OCI-LY7 (cell line): ENCODE measurements at regions not wholly inside any gene's neighbourhood (a gene's known extent, or its start where the extent isn't known, plus 50 kb on each side); places are given as distances from the start of the nearest gene placed in this dataset.

Experiments
- BruUV-seq: library from RNA; stranded (reverse); fragments of 400-500 nt; replicated peaks from 2 replicates; lab custom pipeline; 2021; lab: Mats Ljungman, UMichigan
- CTCF ChIA-PET: fragments of 300-600 bp; sonication (Branson Sonifier 250); formaldehyde crosslinking; loops from one replicate; lab custom pipeline; 2022; ENCODE audit warnings: antibody characterized with exemption; ENCODE audit not compliant: unreplicated experiment; lab: Charles Lee
- POLR2A ChIA-PET: fragments of 300-600 bp; sonication (Branson Sonifier 250); formaldehyde crosslinking; loops from one replicate; lab custom pipeline; 2022; ENCODE audit warnings: antibody characterized with exemption; lab: Charles Lee
- DNase-seq: peaks from one replicate; pipeline ENCODE4 v3.0.0-alpha.2; 2015; ENCODE audit warnings: low spot score
- H2AFZ ChIP-seq: fragments of 200-600 bp; sonication (generic), shearing (Covaris generic); 2 replicates; pipeline ENCODE4 v1.6.1; 2014; ENCODE audit warnings: mild to moderate bottlenecking, antibody characterized with exemption, low read length, moderate library complexity
- H3K27ac ChIP-seq: fragments of 200-600 bp; sonication (generic); 2 replicates; pipeline ENCODE4 v1.5.1; 2014; ENCODE audit warnings: mixed run types, low read depth, mild to moderate bottlenecking, moderate library complexity, low read length, inconsistent platforms; ENCODE audit not compliant: poor library complexity, severe bottlenecking
- H3K36me3 ChIP-seq: fragments of 200-600 bp; sonication (generic); 2 replicates; pipeline ENCODE4 v1.6.1; 2014; ENCODE audit warnings: mild to moderate bottlenecking, antibody characterized with exemption, low read length, moderate library complexity, mixed read lengths; ENCODE audit not compliant: insufficient read depth
- H3K4me1 ChIP-seq: fragments of 200-600 bp; sonication (generic); 2 replicates; pipeline ENCODE4 v1.5.1; 2014; ENCODE audit warnings: mild to moderate bottlenecking, low read length; ENCODE audit not compliant: insufficient read depth, poor library complexity, severe bottlenecking
- H3K4me2 ChIP-seq: fragments of 200-600 bp; sonication (generic); 2 replicates; pipeline ENCODE4 v1.6.1; 2014; ENCODE audit warnings: mild to moderate bottlenecking, low read length
- H3K4me3 ChIP-seq: fragments of 200-600 bp; sonication (generic); 2 replicates; pipeline ENCODE4 v1.5.1; 2014; ENCODE audit warnings: mild to moderate bottlenecking, low read depth, low read length; ENCODE audit not compliant: poor library complexity, severe bottlenecking
- H3K79me2 ChIP-seq: fragments of 200-600 bp; sonication (generic); 2 replicates; pipeline ENCODE4 v1.6.1; 2016; ENCODE audit warnings: low read depth, mild to moderate bottlenecking, low read length, moderate library complexity, mixed read lengths; ENCODE audit not compliant: insufficient read depth
- H3K9me2 ChIP-seq: fragments of 200-600 bp; sonication (generic); 2 replicates; pipeline ENCODE4 v1.6.1; 2016; ENCODE audit warnings: mild to moderate bottlenecking, low read length, mixed read lengths; ENCODE audit not compliant: insufficient read depth
- H3K9me3 ChIP-seq: fragments of 200-600 bp; sonication (generic); 2 replicates; pipeline ENCODE4 v1.6.1; 2014; ENCODE audit warnings: mild to moderate bottlenecking, mixed run types, low read length, mixed read lengths
- H4K20me1 ChIP-seq: fragments of 200-600 bp; sonication (generic); 2 replicates; pipeline ENCODE4 v1.6.1; 2014; ENCODE audit warnings: mild to moderate bottlenecking, antibody characterized with exemption, low read length, moderate library complexity, mixed read lengths; ENCODE audit not compliant: insufficient read depth
- EZH2phosphoT487 ChIP-seq: fragments of 200-600 bp; sonication (generic); IDR thresholded peaks from 2 replicates; pipeline ENCODE4 v1.6.1; 2018; ENCODE audit warnings: low read depth, borderline replicate concordance, mild to moderate bottlenecking, mixed run types, antibody characterized with exemption, low read length, moderate library complexity, mixed read lengths
- intact Hi-C: fragments of 100-400 bp; cut with micrococcal nuclease; formaldehyde crosslinking; loops from one replicate; pipeline ENCODE4 v1.10.0; 2022; ENCODE audit not compliant: unreplicated experiment
- TF ChIP-seq, protein P1 (sequence below): fragments of 200-600 bp; sonication (generic); conservative IDR thresholded peaks from 2 replicates; pipeline ENCODE4 v1.5.1; 2014; ENCODE audit warnings: mild to moderate bottlenecking, antibody characterized with exemption, low read length, moderate library complexity, mixed read lengths

GRCh38 chr5:96148376-96148775 lies 186.7 kb upstream of the ELL2 start:
- ChIA-PET CTCF (no interaction called here), POLR2A (interaction anchor here (1.0 kb wide), 1 partner anchor 11 kb away, joined by 3 read pairs; no protein-coding TSS in a partner anchor)
- TF ChIP-seq, protein P1, sequence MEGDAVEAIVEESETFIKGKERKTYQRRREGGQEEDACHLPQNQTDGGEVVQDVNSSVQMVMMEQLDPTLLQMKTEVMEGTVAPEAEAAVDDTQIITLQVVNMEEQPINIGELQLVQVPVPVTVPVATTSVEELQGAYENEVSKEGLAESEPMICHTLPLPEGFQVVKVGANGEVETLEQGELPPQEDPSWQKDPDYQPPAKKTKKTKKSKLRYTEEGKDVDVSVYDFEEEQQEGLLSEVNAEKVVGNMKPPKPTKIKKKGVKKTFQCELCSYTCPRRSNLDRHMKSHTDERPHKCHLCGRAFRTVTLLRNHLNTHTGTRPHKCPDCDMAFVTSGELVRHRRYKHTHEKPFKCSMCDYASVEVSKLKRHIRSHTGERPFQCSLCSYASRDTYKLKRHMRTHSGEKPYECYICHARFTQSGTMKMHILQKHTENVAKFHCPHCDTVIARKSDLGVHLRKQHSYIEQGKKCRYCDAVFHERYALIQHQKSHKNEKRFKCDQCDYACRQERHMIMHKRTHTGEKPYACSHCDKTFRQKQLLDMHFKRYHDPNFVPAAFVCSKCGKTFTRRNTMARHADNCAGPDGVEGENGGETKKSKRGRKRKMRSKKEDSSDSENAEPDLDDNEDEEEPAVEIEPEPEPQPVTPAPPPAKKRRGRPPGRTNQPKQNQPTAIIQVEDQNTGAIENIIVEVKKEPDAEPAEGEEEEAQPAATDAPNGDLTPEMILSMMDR, result no peak
- no peak for TF ChIP-seq EZH2phosphoT487

DNA sequence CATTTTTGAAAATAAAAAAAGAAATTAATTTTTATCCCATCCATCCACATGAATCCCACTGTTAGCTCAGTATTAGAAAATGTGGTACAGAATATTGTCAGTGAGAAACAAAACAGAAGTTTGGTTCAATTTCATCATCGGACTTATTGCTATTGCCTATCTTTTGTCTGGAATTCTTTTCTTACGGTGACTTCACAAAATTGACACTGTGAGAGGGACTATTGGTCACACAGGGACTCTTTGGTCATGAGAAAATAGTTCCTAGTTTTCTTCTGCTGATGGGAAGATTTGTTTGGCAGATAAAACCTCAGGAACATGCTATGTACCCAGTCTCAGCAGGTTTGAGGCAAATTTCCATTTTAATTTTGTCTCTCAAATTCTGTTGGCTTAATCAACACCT lies 186.2 kb upstream of the ELL2 start:
- ChIA-PET POLR2A (interaction anchor here (1.0 kb wide), 1 partner anchor 11 kb away, joined by 3 read pairs; no protein-coding TSS in a partner anchor), CTCF (no interaction called here)
- Histone ChIP-seq H3K4me2 (no peak overlapping the region), H4K20me1 (no peaks in the 10 kb centered on the region), H3K9me3 (no peaks in the 10 kb centered on the region), H3K4me3 (no peak overlapping the region), H2AFZ (no peak overlapping the region), H3K79me2 (no peaks in the 10 kb centered on the region), H3K9me2 (no peaks in the 10 kb centered on the region), H3K36me3 (no peaks in the 10 kb centered on the region), H3K4me1 (no peaks in the 10 kb centered on the region), H3K27ac (no peak overlapping the region)
- DNase-seq, result no peak
- intact Hi-C loops, result no loop called here
- TF ChIP-seq, protein P1, result no peak
- TF ChIP-seq EZH2phosphoT487, result no peak
- BruUV-seq, result no TSS peak

More at GRCh38 chr5:96148376-96148775, 186.7 kb upstream of the ELL2 start:
- Histone ChIP-seq H2AFZ (no peak overlapping the region), H4K20me1 (no peaks in the 10 kb centered on the region), H3K9me3 (no peaks in the 10 kb centered on the region), H3K79me2 (no peaks in the 10 kb centered on the region), H3K4me1 (no peaks in the 10 kb centered on the region), H3K36me3 (no peaks in the 10 kb centered on the region), H3K27ac (no peak overlapping the region), H3K4me3 (no peak overlapping the region), H3K9me2 (no peaks in the 10 kb centered on the region), H3K4me2 (no peak overlapping the region)
- BruUV-seq, result no TSS peak
- intact Hi-C loops, result no loop called here
- no peak for DNase-seq

- no peak for TF ChIP-seq EZH2phosphoT487
- TF ChIP-seq, protein P1, result no peak
- intact Hi-C loops, result no loop called here
- Histone ChIP-seq H3K27ac (no peak overlapping the region), H3K4me2 (no peak overlapping the region), H3K4me3 (no peak overlapping the region), H3K79me2 (no peaks in the 10 kb centered on the region), H4K20me1 (no peaks in the 10 kb centered on the region), H3K9me3 (no peaks in the 10 kb centered on the region), H3K36me3 (no peaks in the 10 kb centered on the region), H3K4me1 (no peaks in the 10 kb centered on the region), H2AFZ (peak overlapping the region; percentile 71; the same call in 1 of the 2 replicates), H3K9me2 (no peaks in the 10 kb centered on the region)
- POLR2A ChIA-PET, result interaction anchor here (0.5 to 0.6 kb wide), 2 partner anchors 99 to 418 kb away, joined by 3 read pairs; no protein-coding TSS in a partner anchor
- no TSS peak for BruUV-seq
- DNase-seq, result peak; percentile 40
- CTCF ChIA-PET, result no interaction called here
These were observed 185.0 kb upstream of the ELL2 start for GRCh38 chr5:96146675-96147074.
